Fibroblast of the aortic adventitia (primary cell): ENCODE measurements at regions not wholly inside any gene's neighbourhood (a gene's known extent, or its start where the extent isn't known, plus 50 kb on each side); places are given as distances from the start of the nearest gene placed in this dataset.

Source experiments
- DNase-seq: peaks from one replicate; pipeline ENCODE4 v3.0.0-alpha.2; 2010; ENCODE audit warnings: low read depth
- H3K4me3 ChIP-seq: 2 replicates; pipeline ENCODE4 v1.5.1; 2011; ENCODE audit warnings: low read depth, mild to moderate bottlenecking, control low read depth, low read length, moderate library complexity
- TF ChIP-seq, protein P1 (sequence below): IDR thresholded peaks from 2 replicates; pipeline ENCODE4 v1.5.1; 2011; ENCODE audit warnings: mild to moderate bottlenecking, low read length, control low read depth, inconsistent platforms; ENCODE audit not compliant: insufficient read depth

DNA sequence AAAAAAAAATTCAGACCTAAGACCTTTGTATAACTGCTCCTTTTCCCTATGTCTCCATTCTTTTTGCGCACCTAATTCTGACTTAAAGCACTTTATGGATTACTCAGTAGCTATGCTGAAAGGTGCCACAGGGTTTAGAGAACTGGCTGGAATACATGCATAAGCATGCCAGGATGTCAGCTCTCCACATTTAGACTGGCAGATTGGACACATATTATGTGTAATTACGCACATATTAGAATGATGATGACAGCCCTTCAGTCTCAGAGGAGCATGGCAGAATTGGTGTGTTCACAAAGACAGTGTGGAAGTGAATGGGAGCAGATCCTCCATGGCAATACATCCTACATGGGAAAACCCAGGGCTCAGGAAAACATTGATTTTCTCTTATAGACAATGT lies 108.1 kb upstream of the LSAMP start:
- no peak for DNase-seq
- H3K4me3 ChIP-seq: no peak overlapping the region
- TF ChIP-seq, protein P1, sequence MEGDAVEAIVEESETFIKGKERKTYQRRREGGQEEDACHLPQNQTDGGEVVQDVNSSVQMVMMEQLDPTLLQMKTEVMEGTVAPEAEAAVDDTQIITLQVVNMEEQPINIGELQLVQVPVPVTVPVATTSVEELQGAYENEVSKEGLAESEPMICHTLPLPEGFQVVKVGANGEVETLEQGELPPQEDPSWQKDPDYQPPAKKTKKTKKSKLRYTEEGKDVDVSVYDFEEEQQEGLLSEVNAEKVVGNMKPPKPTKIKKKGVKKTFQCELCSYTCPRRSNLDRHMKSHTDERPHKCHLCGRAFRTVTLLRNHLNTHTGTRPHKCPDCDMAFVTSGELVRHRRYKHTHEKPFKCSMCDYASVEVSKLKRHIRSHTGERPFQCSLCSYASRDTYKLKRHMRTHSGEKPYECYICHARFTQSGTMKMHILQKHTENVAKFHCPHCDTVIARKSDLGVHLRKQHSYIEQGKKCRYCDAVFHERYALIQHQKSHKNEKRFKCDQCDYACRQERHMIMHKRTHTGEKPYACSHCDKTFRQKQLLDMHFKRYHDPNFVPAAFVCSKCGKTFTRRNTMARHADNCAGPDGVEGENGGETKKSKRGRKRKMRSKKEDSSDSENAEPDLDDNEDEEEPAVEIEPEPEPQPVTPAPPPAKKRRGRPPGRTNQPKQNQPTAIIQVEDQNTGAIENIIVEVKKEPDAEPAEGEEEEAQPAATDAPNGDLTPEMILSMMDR: no peak

DNA sequence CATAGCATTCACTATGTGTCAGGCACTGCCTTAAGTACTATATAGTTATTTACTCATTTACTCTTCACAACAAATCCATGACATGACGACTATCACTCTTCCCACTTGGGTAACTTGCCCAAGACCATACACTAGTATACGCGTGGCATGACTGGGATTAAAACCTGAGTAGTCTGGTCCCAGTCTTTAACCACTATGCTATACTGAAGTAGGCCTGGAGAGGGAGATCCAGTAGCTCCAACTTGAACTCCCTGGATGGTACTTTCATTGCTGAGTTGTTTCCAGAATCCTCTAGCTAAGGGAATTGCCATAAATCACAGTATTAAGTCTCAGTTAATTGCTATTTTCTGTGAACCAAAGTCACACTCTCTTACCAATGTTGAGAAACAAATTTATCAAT lies 116.2 kb upstream of the LSAMP start:
- no peak for DNase-seq
- TF ChIP-seq, protein P1: no peak
- no peak overlapping the region for H3K4me3 ChIP-seq

DNA sequence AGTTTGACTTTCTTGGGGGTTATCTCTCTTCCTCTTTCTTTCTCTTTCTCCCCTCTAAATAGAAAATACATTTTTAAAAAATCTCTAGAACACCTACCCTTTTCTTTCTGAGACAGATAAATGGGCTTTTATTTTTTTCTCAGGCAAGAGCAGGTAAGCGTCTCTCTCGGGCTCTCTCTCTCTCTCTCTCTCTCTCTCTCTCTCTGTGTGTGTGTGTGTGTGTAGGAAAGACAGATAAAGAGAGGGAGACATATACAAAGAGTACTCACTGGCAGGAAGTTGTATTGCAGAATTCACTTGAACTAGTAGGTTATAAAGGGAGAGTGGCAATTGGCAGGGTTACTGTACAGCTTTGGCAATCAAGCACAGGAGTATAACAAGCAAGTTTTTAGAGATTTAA lies 118.1 kb upstream of the LSAMP start:
- no peak for DNase-seq
- no peak overlapping the region for H3K4me3 ChIP-seq
- TF ChIP-seq, protein P1: no peak

DNA sequence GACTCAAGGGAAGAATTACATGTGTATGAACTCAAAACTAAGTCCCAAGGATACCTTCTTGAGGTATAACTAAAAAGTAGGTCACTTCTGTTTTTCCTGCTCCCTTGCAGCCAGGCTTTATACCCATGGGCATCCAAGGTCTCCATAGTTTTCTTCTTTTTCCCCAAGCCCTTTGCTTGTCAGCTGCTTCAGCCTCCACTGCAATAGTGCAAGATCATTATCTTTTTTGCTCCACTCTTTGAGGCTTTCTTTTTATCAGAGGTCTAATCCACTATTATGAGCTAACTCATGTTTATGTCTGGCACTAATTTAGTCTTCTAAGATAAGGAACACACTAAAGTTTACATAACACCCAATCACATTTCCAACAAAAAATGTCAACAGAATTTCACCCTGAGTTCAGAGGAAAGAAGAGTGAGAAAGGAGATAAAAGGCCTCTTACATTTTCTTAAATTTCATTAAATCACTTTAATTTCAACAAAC lies 121.2 kb upstream of the LSAMP start:
- TF ChIP-seq, protein P1: no peak
- DNase-seq: no peak

DNA sequence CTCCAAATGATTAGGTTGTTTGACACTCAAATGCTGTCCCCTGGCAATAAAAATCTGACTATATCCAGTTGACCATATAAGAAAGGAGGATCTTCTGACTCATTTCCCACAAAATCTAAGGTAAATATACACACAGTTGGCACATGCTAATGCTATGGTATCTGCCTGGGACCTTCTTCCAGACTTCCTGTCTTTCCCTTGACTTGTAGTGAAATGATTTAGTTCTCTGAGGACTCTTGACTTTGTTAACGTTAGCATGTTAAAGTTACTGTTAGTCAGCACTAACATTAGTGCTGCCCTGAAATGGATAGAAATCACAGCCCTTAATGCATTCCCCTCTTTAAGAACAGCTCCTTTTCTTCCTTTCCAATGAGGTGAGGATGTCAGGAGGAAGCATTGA lies 124.3 kb upstream of the LSAMP start:
- TF ChIP-seq, protein P1: no peak
- H3K4me3 ChIP-seq: no peak overlapping the region
- no peak for DNase-seq

More for the DNA sequence above, 121.2 kb upstream of the LSAMP start:
- no peak overlapping the region for H3K4me3 ChIP-seq

DNA sequence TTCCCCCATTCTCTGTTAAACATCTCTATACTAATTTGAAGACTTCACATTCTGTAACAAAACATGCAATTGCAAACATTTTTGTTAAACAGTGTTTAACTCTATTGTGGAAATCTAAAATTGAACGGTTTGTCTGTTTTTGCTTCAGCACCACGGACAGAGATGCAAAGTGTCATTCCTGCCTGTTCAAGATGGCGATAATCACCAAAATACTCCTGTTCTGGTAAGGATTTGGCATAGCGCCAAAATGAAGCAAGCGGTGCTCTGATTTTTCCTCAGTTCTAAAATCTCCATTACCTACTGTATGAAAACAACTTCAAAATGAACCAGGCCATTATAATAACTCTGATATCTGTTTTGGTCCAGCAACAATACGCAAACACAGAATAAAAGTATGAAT lies 129.7 kb upstream of the TUSC7 start:
- no peak for DNase-seq
- TF ChIP-seq, protein P1: no peak
- H3K4me3 ChIP-seq: no peak overlapping the region

DNA sequence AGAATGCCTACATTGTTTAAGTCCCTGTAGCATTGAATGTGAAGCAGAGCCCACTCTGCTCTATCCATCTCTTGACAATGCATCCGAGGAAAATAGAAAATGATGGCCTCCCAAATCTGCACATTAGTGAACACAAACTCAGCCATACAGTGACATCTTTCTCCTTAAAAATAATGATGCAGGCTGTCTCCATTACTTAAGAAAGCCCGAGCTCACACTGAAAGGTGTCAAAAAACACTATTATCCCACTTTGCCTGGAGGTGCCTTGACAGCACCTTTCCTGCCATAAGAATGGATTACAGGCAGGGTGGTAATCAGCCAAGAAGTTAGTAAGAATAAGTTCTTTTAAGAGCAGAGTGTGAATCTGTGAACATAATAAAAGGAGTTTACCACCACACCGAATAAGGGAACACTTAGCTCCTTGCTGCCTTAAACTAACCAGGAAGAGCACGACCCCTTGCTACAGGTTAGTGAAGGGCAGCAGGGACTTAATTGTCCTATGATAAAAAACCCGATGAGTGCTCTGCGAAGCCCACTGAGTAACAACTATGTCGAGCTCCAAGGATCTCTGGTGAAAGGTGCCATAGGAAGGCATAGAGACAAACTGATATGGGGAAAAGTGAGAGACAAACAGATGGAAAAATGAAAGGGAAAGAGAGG lies 123.2 kb upstream of the TUSC7 start:
- DNase-seq: no peak
- H3K4me3 ChIP-seq: no peak overlapping the region
- TF ChIP-seq, protein P1: no peak
